ENCODE measurements at regions not wholly inside any gene's neighbourhood (a gene's known extent, or its start where the extent isn't known, plus 50 kb on each side); places are given as distances from the start of the nearest gene placed in this dataset.

GRCh38 chr21:26637201-26637745, 64.2 kb upstream of the CYYR1 start:
- no peaks in the 10 kb centered on the region for H3K27me3 ChIP-seq
- no peaks in the 10 kb centered on the region for H3K36me3 ChIP-seq (ENCODE audit: low read depth, missing control alignments)
- no peak for DNase-seq
- H3K4me3 ChIP-seq = no peak overlapping the region
- intact Hi-C loops (cut with DNase I; ENCODE audit: low total_unique reads) = no loop called here
- WGBS, 2 donors = 82 to 85% methylated on average over 4 of the region's 4 CpGs
- H3K4me1 ChIP-seq = no peaks in the 10 kb centered on the region
- TF ChIP-seq CTCF (IDR thresholded peaks at IDR 0.05) (no peak), POLR2A (IDR thresholded peaks at IDR 0.05) (no peak)
- H3K27ac ChIP-seq = no peak overlapping the region
- H3K9me3 ChIP-seq = no peaks in the 10 kb centered on the region

DNA sequence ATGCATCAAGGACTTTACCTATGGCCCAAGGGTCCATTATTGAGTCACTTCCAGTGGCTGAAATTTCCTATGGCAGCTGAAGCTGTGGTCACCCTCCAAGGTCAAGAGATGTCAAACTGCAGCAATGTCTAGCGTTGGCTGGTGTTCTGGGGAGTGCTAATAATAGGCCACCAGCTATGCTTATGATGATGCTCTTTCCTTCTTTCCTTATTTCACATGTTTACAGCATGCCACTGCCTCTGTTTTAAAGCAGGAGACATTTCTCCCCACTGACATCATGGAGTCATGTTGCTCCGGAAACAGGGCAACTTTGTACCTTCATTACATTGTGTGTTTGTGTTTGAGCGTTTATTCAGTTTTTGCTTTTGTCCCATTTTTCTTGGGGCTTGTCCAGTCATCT, 62.6 kb upstream of the CYYR1 start:
- DNase-seq = no peak
- H3K4me1 ChIP-seq = no peaks in the 10 kb centered on the region
- TF ChIP-seq POLR2A (IDR thresholded peaks at IDR 0.05) = no peak
- no peak for TF ChIP-seq CTCF (IDR thresholded peaks at IDR 0.05)
- intact Hi-C loops (cut with DNase I; ENCODE audit: low total_unique reads) = no loop called here
- no peaks in the 10 kb centered on the region for H3K27me3 ChIP-seq
- WGBS, 2 donors = 54 to 70% methylated on average over 3 of the region's 3 CpGs
- no peak overlapping the region for H3K27ac ChIP-seq
- H3K36me3 ChIP-seq (ENCODE audit: low read depth, missing control alignments) = no peaks in the 10 kb centered on the region
- H3K4me3 ChIP-seq = no peak overlapping the region
- H3K9me3 ChIP-seq = no peaks in the 10 kb centered on the region

GRCh38 chr21:26632691-26633090, 59.6 kb upstream of the CYYR1 start:
- TF ChIP-seq CTCF (IDR thresholded peaks at IDR 0.05) = no peak
- TF ChIP-seq POLR2A (IDR thresholded peaks at IDR 0.05) = no peak
- no peaks in the 10 kb centered on the region for H3K36me3 ChIP-seq (ENCODE audit: low read depth, missing control alignments)
- no peaks in the 10 kb centered on the region for H3K9me3 ChIP-seq
- no peaks in the 10 kb centered on the region for H3K4me1 ChIP-seq
- H3K4me3 ChIP-seq = no peak overlapping the region
- H3K27me3 ChIP-seq = no peaks in the 10 kb centered on the region
- intact Hi-C loops (cut with DNase I; ENCODE audit: low total_unique reads) = no loop called here
- H3K27ac ChIP-seq = no peak overlapping the region
- 72 to 73% methylated on average over 2 of the region's 2 CpGs for WGBS, 2 donors
- no peak for DNase-seq

GRCh38 chr21:26626187-26626586, 53.1 kb upstream of the CYYR1 start:
- WGBS, 2 donors = 75 to 87% methylated on average over 3 to 14 of the region's 14 CpGs
- Histone ChIP-seq H3K4me3 (no peak overlapping the region), H3K27me3 (no peaks in the 10 kb centered on the region), H3K36me3 (ENCODE audit: low read depth, missing control alignments) (no peaks in the 10 kb centered on the region), H3K27ac (no peak overlapping the region), H3K4me1 (no peaks in the 10 kb centered on the region), H3K9me3 (no peaks in the 10 kb centered on the region)
- TF ChIP-seq CTCF (IDR thresholded peaks at IDR 0.05) (no peak), POLR2A (IDR thresholded peaks at IDR 0.05) (no peak)
- DNase-seq = no peak
- intact Hi-C loops (cut with DNase I; ENCODE audit: low total_unique reads) = no loop called here

DNA sequence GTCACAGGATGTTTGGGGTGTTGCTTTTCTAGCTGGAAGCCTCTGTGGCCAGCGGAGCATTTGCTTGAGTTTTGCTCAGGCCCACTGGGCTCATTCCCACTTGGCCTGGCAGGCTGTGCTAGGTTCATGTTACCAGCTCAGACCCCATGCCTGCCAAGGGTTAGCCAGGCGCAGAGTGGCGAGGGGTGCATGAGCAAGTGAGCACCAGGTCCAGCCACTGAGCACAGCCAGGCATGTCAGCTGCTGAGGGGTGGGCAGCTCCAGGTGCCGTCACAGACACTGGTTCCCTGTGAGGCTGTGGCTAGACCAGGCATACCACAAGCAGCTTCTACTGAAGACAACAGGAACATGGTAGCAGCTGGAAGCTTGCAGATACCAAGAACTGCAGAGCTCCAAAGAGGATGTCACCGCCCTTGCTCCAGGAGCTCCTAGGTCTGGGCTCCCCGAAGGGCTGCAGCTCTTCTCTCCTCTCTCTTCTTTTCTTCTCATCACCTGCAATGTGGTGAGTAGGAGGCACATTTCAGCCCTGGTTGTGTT, 52.0 kb upstream of the CYYR1 start:
- Histone ChIP-seq H3K27me3 (no peaks in the 10 kb centered on the region), H3K27ac (no peak overlapping the region), H3K36me3 (ENCODE audit: low read depth, missing control alignments) (no peaks in the 10 kb centered on the region), H3K4me3 (no peak overlapping the region), H3K9me3 (no peaks in the 10 kb centered on the region), H3K4me1 (no peaks in the 10 kb centered on the region)
- TF ChIP-seq CTCF (IDR thresholded peaks at IDR 0.05) (no peak), POLR2A (IDR thresholded peaks at IDR 0.05) (no peak)
- intact Hi-C loops (cut with DNase I; ENCODE audit: low total_unique reads) = no loop called here
- DNase-seq = no peak
- 70 to 75% methylated on average over 6 of the region's 6 CpGs for WGBS, 2 donors
